IPS-18a (cell line): ENCODE measurements at regions not wholly inside any gene's neighbourhood (a gene's known extent, or its start where the extent isn't known, plus 50 kb on each side); places are given as distances from the start of the nearest gene placed in this dataset.

Experiments
- H3K27ac ChIP-seq: one replicate; pipeline ENCODE4 v1.5.1; 2013; ENCODE audit warnings: low read length
- H3K27me3 ChIP-seq: one replicate; pipeline ENCODE4 v1.6.1; 2013; ENCODE audit warnings: mild to moderate bottlenecking, low read length; ENCODE audit not compliant: control insufficient read depth, insufficient read depth
- H3K36me3 ChIP-seq: one replicate; pipeline ENCODE4 v1.6.1; 2013; ENCODE audit warnings: low read depth, low read length; ENCODE audit not compliant: control insufficient read depth
- H3K4me1 ChIP-seq: one replicate; pipeline ENCODE4 v1.6.1; 2013; ENCODE audit warnings: low read depth, low read length; ENCODE audit not compliant: control insufficient read depth
- H3K4me3 ChIP-seq: one replicate; pipeline ENCODE4 v1.5.1; 2013; ENCODE audit warnings: low read length
- H3K9ac ChIP-seq: one replicate; pipeline ENCODE4 v1.6.1; 2013; ENCODE audit warnings: mild to moderate bottlenecking, low read length, moderate library complexity
- H3K9me3 ChIP-seq: one replicate; pipeline ENCODE4 v1.6.1; 2013; ENCODE audit warnings: low read depth, low read length; ENCODE audit not compliant: control insufficient read depth

DNA sequence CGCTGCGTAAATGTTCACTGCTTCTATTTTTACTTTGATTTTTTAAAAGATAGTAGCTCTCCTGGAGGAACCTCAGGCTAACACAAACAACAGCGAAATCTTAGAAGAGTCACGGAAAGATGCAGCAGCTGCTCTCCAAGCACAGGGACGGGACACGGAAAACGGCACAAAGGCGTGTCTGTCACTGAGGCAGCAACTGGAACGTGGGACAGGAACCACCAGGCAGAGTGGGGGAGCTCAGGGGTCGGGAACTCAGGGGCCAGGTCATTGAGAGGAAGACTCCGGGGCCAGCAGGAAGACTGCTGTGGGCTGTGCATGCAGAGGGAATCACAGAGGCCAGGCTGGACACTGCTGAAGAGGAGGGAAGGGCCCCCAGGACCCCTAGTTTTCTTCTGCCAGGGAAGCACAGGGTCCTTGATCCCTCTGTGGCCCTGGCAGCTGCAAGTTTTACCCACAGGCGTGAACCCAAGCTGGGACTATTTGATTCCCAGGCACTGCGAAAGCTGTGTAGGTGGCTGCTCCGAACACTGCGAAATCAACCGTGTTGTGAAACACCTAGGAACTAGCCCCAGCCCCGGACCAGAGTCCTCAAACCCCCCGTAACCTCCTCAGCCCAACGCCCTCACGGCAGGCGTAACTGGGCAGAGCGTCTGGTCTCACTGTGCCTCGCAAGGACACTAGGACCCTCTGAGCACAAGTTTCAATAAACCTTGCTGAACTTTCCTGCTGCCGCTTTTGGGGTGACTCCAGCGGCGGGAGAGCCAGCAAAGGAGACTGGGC lies 263.0 kb downstream of the EIPR1 start:
- H3K36me3 ChIP-seq = no peaks in the 10 kb centered on the region
- H3K9ac ChIP-seq = no peak overlapping the region
- no peaks in the 10 kb centered on the region for H3K9me3 ChIP-seq
- H3K27me3 ChIP-seq = no peaks in the 10 kb centered on the region
- no peaks in the 10 kb centered on the region for H3K4me1 ChIP-seq
- H3K4me3 ChIP-seq = no peak overlapping the region
- no peak overlapping the region for H3K27ac ChIP-seq

DNA sequence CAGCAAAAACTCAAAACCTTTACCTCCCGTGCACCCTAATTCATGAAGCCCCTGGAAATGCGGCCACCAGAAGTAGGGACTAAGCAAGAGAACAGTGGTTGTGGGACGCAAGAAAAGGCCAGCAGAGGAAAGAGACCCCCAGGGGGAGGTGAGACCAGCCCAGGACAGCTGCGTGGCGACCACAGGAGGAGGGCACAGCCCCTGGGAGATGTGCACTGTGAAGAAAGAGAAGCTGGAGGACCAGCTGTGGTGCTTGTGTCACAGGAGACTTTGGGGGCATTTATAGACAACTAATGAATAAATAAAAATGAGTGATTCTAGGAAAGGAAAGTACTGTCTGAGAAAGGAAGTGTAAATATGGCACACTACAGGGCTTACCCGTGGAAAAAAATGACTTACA lies 263.8 kb downstream of the EIPR1 start:
- no peak overlapping the region for H3K27ac ChIP-seq

DNA sequence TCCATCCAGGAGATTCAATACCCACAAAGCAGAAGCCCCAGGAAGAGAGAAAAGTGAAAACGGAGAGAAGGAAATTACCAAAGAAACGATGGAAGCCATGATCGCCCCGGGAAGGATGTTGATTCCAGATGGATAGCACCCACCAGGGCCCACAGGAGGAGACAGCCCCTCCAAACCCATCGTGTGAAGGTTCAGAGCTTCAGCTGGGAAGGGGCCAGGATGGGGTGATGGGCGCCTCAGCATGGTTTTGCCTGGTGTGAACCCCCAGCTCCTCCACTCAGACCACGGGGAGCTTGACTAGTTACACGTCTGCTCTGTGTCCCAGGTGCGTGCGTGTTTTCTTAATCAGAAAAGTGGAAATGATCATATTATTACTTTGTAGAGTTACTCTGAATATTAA lies 264.5 kb downstream of the EIPR1 start:
- no peaks in the 10 kb centered on the region for H3K4me1 ChIP-seq
- no peaks in the 10 kb centered on the region for H3K27me3 ChIP-seq
- no peak overlapping the region for H3K27ac ChIP-seq

More for the DNA sequence above, 263.8 kb downstream of the EIPR1 start:
- Histone ChIP-seq H3K9ac (no peak overlapping the region), H3K27me3 (no peaks in the 10 kb centered on the region), H3K9me3 (no peaks in the 10 kb centered on the region), H3K4me3 (no peak overlapping the region), H3K36me3 (no peaks in the 10 kb centered on the region), H3K4me1 (no peaks in the 10 kb centered on the region)

DNA sequence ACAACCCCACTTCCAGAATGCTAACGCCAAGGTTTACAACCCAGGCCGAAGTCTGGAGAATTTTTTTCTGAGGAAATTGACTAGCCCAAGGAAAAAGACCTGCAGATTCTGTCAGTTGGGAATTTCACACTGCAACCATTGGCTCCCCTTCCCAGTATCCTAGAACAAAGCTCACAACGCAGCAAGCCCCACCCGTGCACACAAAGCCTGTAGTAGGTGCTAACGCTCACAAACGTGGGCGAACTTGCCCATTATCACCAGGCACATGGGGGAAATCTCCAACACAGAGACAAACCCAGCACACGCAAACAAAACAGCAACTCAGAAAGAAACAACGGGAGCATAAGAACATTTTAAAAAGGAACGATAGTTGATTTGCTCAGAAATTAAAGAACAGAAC lies 265.1 kb downstream of the EIPR1 start:
- no peak overlapping the region for H3K9ac ChIP-seq
- H3K4me3 ChIP-seq = no peak overlapping the region
- H3K9me3 ChIP-seq = no peaks in the 10 kb centered on the region
- no peaks in the 10 kb centered on the region for H3K4me1 ChIP-seq
- no peaks in the 10 kb centered on the region for H3K36me3 ChIP-seq
- no peak overlapping the region for H3K27ac ChIP-seq
- H3K27me3 ChIP-seq = no peaks in the 10 kb centered on the region

More for the DNA sequence above, 264.5 kb downstream of the EIPR1 start:
- H3K9ac ChIP-seq = no peak overlapping the region
- no peaks in the 10 kb centered on the region for H3K36me3 ChIP-seq
- no peak overlapping the region for H3K4me3 ChIP-seq
- no peaks in the 10 kb centered on the region for H3K9me3 ChIP-seq

DNA sequence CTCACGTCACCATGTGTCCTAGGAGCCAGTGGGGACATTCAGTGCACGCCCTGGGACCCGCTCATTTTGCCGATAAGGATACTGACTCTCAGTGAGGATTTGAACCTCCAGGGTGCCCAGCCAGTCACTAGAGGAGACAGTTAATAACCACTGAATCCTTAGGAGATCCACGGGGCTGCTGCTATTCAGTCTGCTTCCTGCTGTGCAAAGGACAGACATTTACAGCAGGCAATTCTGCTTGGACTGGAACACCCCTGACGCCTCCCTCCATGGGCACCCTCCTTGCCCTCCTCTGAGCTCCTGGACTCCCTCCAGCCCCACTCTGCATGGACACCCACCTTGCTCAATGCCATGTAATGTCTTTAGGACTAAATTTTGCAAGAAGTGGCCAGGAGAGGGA lies 265.5 kb downstream of the EIPR1 start:
- no peaks in the 10 kb centered on the region for H3K36me3 ChIP-seq
- H3K9ac ChIP-seq = no peak overlapping the region
- no peaks in the 10 kb centered on the region for H3K4me1 ChIP-seq
- no peak overlapping the region for H3K27ac ChIP-seq
- no peak overlapping the region for H3K4me3 ChIP-seq
- H3K9me3 ChIP-seq = no peaks in the 10 kb centered on the region
- no peaks in the 10 kb centered on the region for H3K27me3 ChIP-seq

DNA sequence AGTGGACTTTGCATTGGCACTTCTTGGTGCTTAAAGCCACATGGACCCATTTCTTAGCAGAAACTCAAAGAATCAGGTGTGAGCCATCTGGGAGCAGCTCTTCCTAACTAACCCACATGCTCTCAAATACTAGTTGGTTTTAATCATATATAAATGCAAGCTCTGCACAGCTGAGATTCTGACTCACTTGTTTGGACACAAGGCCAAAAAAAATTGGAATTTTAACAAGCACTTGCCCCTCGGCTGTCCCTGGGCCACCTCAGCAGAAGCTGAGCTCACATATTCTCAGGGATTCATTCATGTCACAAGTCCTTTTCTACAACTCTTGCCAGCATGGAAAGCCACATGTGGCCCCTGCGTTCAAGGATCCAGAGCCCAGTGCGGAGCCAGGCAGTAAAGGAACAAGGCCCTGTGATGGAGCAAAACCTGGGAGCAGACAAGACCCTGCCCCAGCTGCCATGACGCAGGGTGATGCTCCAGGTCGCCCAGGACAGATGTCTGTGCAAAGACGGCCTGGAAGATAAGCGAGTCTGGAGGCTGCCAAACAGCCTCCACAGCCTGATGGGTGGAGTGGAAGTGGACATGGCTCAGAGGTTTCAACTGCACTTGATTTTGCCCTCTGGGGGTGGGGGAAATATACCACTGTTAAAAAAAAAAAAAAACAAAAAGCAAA lies 266.5 kb downstream of the EIPR1 start:
- H3K27me3 ChIP-seq = no peaks in the 10 kb centered on the region
- no peak overlapping the region for H3K27ac ChIP-seq
- no peaks in the 10 kb centered on the region for H3K4me1 ChIP-seq
- no peaks in the 10 kb centered on the region for H3K9me3 ChIP-seq
- no peak overlapping the region for H3K4me3 ChIP-seq
- no peaks in the 10 kb centered on the region for H3K36me3 ChIP-seq
- no peak overlapping the region for H3K9ac ChIP-seq

DNA sequence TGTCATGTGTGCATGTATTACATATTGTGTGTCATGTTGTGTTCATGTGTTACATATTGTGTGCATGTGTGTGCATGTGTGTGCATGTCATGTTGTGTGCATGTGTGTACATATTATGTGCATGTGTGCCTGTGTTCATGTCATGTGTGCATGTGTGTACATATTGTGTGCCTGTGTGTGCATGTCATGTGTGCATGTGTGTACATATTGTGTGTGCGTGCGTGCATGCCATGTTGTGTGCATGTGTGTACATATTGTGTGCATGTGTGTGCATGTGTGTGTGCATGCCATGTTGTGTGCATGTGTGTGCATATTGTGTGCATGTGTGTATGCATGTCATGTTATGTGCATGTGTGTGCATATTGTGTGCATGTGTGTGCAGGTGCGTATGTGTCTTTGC lies 267.1 kb downstream of the EIPR1 start:
- Histone ChIP-seq H3K9ac (no peak overlapping the region), H3K9me3 (no peaks in the 10 kb centered on the region), H3K4me1 (peaks cover 4% of the 10 kb centered on the region), H3K27ac (no peak overlapping the region), H3K4me3 (no peak overlapping the region), H3K36me3 (no peaks in the 10 kb centered on the region), H3K27me3 (no peaks in the 10 kb centered on the region)

DNA sequence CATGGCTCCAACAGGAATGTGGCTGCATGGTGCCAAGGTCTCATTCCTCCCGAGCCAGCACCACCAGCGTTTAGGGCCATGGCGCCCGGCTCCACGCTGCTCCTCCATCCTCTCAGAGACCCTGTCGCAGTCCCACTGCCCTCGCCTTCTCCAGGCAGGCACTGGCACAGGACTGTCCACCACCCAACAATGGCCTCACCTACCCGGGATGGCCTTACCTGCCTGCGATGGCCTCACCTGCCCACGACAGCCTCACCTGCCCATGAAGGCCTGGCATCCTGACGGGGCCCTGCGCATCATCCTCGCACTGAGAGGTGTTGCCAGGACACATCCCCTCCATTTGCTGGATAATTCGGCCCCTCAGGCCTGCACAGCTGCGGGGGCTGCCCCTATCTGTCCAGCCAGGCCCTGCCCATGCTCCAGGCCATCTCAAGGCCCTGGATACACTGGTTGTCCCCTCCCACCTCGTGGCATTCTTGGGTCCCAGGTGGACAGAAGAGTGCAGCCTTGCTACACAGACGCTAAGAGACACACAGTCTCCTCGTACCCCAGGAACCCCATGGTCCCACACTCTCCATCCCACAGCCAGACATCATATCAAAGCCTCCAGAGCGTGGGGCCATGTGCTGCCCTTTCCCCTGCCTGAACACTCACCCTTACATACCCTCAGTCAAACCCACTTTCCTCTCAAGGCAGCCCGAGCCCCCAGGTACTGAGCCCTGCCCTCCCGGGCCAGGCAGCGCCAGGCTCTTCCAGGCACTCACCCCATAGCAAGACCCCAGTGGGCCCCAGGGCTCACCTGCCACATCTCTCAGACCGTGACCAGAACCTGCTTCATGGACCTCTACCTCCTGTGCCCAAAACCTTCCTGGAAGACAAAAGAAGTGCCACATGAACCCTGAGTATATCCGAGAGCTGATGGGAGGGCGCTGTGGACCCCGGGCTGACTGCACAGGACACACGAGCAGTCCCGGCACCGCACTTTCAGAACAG lies 268.6 kb downstream of the EIPR1 start:
- H3K27me3 ChIP-seq = no peaks in the 10 kb centered on the region
- no peaks in the 10 kb centered on the region for H3K36me3 ChIP-seq
- H3K9ac ChIP-seq = no peak overlapping the region
- no peak overlapping the region for H3K27ac ChIP-seq
- no peaks in the 10 kb centered on the region for H3K9me3 ChIP-seq
- H3K4me1 ChIP-seq = peaks cover 9% of the 10 kb centered on the region
- no peak overlapping the region for H3K4me3 ChIP-seq

DNA sequence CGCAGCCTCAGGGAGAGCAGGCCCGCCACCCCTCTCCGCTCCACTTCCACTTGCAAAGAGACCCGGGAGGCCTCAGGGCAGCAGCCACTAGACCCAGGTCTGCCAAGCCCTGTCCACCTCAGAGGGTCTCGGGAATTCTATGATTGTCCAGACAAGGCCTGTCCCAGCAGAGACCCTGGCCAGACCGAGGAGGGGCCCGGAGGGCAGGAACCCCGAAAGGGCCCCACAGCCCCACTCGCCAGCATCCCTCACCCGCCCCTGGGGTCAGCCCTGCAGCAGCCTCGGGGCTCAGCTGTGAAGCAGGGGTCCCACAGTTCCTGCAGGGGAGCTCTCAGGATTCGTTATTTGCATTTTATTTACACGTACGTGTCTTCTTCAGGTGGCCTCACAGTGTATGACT lies 269.5 kb downstream of the EIPR1 start:
- no peaks in the 10 kb centered on the region for H3K9me3 ChIP-seq
- H3K36me3 ChIP-seq = no peaks in the 10 kb centered on the region
- peaks cover 9% of the 10 kb centered on the region for H3K4me1 ChIP-seq
- no peak overlapping the region for H3K9ac ChIP-seq
- H3K27me3 ChIP-seq = no peaks in the 10 kb centered on the region
- H3K4me3 ChIP-seq = no peak overlapping the region
- no peak overlapping the region for H3K27ac ChIP-seq

DNA sequence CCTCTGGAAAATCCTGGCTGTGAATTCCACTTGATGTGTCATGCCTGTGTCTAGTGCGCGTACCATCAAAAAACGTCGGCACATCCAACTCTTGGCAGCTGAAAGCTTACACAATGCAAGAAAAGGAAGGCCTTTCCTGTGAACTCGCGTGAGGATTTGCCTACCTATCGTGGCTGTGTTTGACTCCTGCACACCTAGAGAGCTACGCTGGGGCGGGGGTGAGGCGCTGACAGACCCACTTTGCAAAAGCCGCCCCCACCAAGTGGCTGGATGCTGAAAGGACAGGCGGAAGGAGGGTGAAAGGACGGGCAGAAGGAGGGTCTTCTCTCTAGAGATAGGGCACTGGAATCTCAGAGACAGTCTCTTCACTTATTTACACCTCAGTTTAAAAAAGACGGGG lies 270.1 kb downstream of the EIPR1 start:
- H3K9me3 ChIP-seq = no peaks in the 10 kb centered on the region
- H3K9ac ChIP-seq = no peak overlapping the region
- no peak overlapping the region for H3K4me3 ChIP-seq
- no peaks in the 10 kb centered on the region for H3K27me3 ChIP-seq
- no peak overlapping the region for H3K27ac ChIP-seq
- no peaks in the 10 kb centered on the region for H3K36me3 ChIP-seq
- H3K4me1 ChIP-seq = peaks cover 9% of the 10 kb centered on the region

DNA sequence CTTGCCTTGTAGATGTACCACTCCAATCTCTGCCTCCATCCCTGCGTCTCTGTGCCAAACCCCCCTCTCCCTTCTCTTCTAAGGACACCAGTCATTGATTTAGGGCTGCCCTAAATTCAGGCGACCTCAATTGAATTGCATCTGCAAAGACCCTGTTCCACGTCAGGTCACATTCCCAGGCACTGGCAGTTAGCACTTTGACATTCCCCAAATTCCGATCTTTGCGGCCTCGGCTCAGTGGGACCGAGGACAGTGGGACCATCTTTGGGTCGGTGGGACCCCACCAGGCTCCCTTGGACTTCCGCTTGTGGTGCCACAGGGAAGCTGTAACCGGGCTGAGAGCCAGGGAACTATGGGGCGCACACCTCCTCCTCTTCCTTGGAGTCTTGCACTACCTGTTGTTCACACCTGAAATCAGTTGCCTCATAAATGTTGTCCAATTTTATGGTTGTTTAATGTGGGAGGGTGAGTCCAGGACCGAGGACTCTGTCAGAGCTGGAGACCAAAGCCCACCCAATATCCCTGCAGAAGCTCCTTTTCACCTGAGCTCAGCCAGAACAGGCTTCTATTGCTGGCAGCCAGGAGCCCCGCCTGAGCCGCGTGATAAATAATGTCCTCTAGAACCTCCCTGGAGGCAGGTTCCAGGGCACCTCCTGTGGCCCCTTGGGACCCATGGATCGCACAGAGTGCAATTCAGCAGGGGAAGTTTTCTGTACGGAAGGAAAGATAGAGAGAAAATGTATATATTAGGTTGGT lies 271.6 kb downstream of the EIPR1 start:
- Histone ChIP-seq H3K27ac (no peak overlapping the region), H3K36me3 (no peaks in the 10 kb centered on the region), H3K27me3 (no peaks in the 10 kb centered on the region), H3K4me1 (peaks cover 9% of the 10 kb centered on the region), H3K9ac (no peak overlapping the region), H3K9me3 (no peaks in the 10 kb centered on the region), H3K4me3 (no peak overlapping the region)
